Smooth muscle cell (in vitro differentiated cells): ENCODE measurements at regions not wholly inside any gene's neighbourhood (a gene's known extent, or its start where the extent isn't known, plus 50 kb on each side); places are given as distances from the start of the nearest gene placed in this dataset.

Experiments used
- DNase-seq: peaks from one replicate; lab custom pipeline; 2025; ENCODE audit not compliant: unreplicated experiment; lab: John Stamatoyannopoulos, UW
- H2AFZ ChIP-seq: fragments of 200-600 bp; sonication (generic); 2 replicates; pipeline ENCODE4 v1.6.0; 2016; ENCODE audit warnings: antibody characterized with exemption, low read depth, mild to moderate bottlenecking
- H3F3A ChIP-seq: fragments of 200-600 bp; sonication (generic); 2 replicates; pipeline ENCODE4 v1.6.0; 2017; ENCODE audit warnings: antibody characterized with exemption, low read depth
- H3K27ac ChIP-seq: fragments of 200-600 bp; sonication (generic); 2 replicates; pipeline ENCODE4 v1.5.1; 2016; ENCODE audit warnings: low read depth, mild to moderate bottlenecking
- H3K27me3 ChIP-seq: fragments of 200-600 bp; sonication (generic); 2 replicates; pipeline ENCODE4 v1.6.1; 2016; ENCODE audit warnings: low read depth, mild to moderate bottlenecking
- H3K36me3 ChIP-seq: fragments of 200-600 bp; sonication (generic); 2 replicates; pipeline ENCODE4 v1.5.1; 2016; ENCODE audit warnings: low read depth
- H3K4me1 ChIP-seq: fragments of 200-600 bp; sonication (generic); 2 replicates; pipeline ENCODE4 v1.5.1; 2016; ENCODE audit warnings: low read depth
- H3K4me2 ChIP-seq: fragments of 200-600 bp; sonication (generic); 2 replicates; pipeline ENCODE4 v1.6.0; 2016; ENCODE audit warnings: mild to moderate bottlenecking
- H3K4me3 ChIP-seq: fragments of 200-600 bp; sonication (generic); 2 replicates; pipeline ENCODE4 v1.5.1; 2016; ENCODE audit warnings: mild to moderate bottlenecking
- H3K79me2 ChIP-seq: fragments of 200-600 bp; sonication (generic); 2 replicates; pipeline ENCODE4 v1.6.0; 2016; ENCODE audit warnings: low read depth, mild to moderate bottlenecking
- H3K9ac ChIP-seq: fragments of 200-600 bp; sonication (generic); 2 replicates; pipeline ENCODE4 v1.6.0; 2016; ENCODE audit warnings: low read depth
- H3K9me3 ChIP-seq: fragments of 200-600 bp; sonication (generic); replicated peaks from 2 replicates; pipeline ENCODE4 v1.5.1; 2016; ENCODE audit warnings: low read depth
- H4K20me1 ChIP-seq: fragments of 200-600 bp; sonication (generic); 2 replicates; pipeline ENCODE4 v1.6.0; 2016; ENCODE audit warnings: low read depth
- WGBS: methylation state at CpG from one replicate; pipeline ENCODE4 v1.1.7; 2016; ENCODE audit warnings: low lambda C conversion rate; 5-methylcytosine and 5-hydroxymethylcytosine counted together
- TF ChIP-seq, protein P1 (sequence below): fragments of 200-600 bp; sonication (generic); IDR thresholded peaks from 2 replicates; pipeline ENCODE4 v1.5.1; 2017; ENCODE audit warnings: borderline replicate concordance, mild to moderate bottlenecking, antibody characterized with exemption; ENCODE audit not compliant: insufficient read depth, poor library complexity, severe bottlenecking

DNA sequence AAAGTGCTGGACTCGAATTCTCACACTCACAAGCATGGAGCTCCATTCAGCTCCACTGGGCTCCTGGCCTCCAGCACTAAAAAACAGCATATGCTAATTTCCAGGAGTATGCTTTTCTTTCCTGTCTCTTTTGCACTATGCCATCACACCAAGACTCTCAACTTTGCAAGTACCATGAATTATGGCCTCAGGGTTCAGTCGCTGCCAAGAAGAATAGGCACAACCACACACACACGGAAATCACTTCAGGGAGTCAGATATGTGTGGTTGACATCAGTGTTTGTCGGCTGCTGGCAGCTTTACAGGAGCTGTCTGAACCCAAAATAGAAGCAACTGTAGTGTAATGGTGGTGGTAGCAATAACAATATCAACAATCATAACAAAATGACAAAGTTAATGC lies 305.0 kb upstream of the SLCO3A1 start:
- DNase-seq = no peak
- WGBS = 89% methylated on average over 4 of the region's 4 CpGs
- no peaks in the 10 kb centered on the region for H4K20me1 ChIP-seq
- no peak overlapping the region for H2AFZ ChIP-seq
- no peak overlapping the region for H3K27ac ChIP-seq
- no peaks in the 10 kb centered on the region for H3F3A ChIP-seq
- H3K36me3 ChIP-seq = no peaks in the 10 kb centered on the region
- no peak overlapping the region for H3K4me2 ChIP-seq
- H3K9me3 ChIP-seq = no peaks in the 10 kb centered on the region
- no peak overlapping the region for H3K9ac ChIP-seq
- H3K79me2 ChIP-seq = no peaks in the 10 kb centered on the region
- TF ChIP-seq, protein P1, sequence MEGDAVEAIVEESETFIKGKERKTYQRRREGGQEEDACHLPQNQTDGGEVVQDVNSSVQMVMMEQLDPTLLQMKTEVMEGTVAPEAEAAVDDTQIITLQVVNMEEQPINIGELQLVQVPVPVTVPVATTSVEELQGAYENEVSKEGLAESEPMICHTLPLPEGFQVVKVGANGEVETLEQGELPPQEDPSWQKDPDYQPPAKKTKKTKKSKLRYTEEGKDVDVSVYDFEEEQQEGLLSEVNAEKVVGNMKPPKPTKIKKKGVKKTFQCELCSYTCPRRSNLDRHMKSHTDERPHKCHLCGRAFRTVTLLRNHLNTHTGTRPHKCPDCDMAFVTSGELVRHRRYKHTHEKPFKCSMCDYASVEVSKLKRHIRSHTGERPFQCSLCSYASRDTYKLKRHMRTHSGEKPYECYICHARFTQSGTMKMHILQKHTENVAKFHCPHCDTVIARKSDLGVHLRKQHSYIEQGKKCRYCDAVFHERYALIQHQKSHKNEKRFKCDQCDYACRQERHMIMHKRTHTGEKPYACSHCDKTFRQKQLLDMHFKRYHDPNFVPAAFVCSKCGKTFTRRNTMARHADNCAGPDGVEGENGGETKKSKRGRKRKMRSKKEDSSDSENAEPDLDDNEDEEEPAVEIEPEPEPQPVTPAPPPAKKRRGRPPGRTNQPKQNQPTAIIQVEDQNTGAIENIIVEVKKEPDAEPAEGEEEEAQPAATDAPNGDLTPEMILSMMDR = no peak
- H3K4me1 ChIP-seq = no peaks in the 10 kb centered on the region
- H3K4me3 ChIP-seq = no peak overlapping the region
- no peaks in the 10 kb centered on the region for H3K27me3 ChIP-seq

GRCh38 chr15:91549581-91549980 lies 303.9 kb upstream of the SLCO3A1 start:
- Histone ChIP-seq H2AFZ (no peak overlapping the region), H3K9ac (no peak overlapping the region), H3K36me3 (no peaks in the 10 kb centered on the region), H3K4me2 (no peak overlapping the region), H3K4me3 (no peak overlapping the region), H3F3A (no peaks in the 10 kb centered on the region), H3K27me3 (no peaks in the 10 kb centered on the region), H3K9me3 (no peaks in the 10 kb centered on the region), H3K79me2 (no peaks in the 10 kb centered on the region), H3K4me1 (no peaks in the 10 kb centered on the region), H3K27ac (no peak overlapping the region), H4K20me1 (no peaks in the 10 kb centered on the region)
- no peak for DNase-seq
- TF ChIP-seq, protein P1 = no peak
- 86% methylated on average over 1 of the region's 1 CpG for WGBS

- no peak overlapping the region for H3K9ac ChIP-seq
- H4K20me1 ChIP-seq = no peaks in the 10 kb centered on the region
- no peak overlapping the region for H3K27ac ChIP-seq
- H3K4me2 ChIP-seq = no peak overlapping the region
- H3K4me1 ChIP-seq = no peaks in the 10 kb centered on the region
- no peaks in the 10 kb centered on the region for H3K79me2 ChIP-seq
- TF ChIP-seq, protein P1 = no peak
- no peaks in the 10 kb centered on the region for H3K36me3 ChIP-seq
- H3F3A ChIP-seq = no peaks in the 10 kb centered on the region
- H3K27me3 ChIP-seq = no peaks in the 10 kb centered on the region
- no peaks in the 10 kb centered on the region for H3K9me3 ChIP-seq
- WGBS = 88% methylated on average over 5 of the region's 5 CpGs
- H3K4me3 ChIP-seq = no peak overlapping the region
- no peak for DNase-seq
- H2AFZ ChIP-seq = no peak overlapping the region
Measured at GRCh38 chr15:91552555-91552954, 301.0 kb upstream of the SLCO3A1 start.

DNA sequence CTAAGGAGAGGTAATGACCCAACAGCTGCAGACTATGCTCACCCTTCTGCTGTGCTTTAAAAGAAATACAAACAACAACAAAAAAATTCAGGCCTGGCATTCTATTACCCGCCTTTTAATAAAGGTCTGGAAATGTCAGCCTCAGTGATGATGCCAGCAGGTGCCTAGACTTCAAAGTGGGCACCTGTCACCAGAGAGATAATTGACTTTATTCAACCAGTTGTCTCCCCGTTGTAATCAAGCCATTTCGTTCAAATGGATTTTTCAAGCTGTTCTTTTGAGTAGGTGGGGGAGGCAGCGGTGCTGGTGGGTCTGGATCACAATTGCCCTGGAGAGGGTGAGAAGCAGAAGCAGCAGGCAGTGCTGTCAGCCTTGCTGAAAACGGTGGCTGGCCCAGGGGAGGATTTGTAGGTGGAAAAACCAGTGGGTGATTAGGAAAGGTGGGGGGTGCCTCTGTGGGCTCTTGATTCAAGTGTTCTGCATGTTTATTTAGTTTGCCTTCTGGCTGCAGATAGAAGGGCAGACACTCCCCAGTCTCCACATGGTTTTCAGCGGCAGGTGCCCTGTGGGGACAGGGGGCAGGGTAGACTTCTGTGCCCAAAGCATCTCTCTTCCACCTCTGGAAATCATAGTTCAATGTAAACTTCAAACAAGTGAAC lies 300.2 kb upstream of the SLCO3A1 start:
- Histone ChIP-seq H2AFZ (no peak overlapping the region), H3K79me2 (no peaks in the 10 kb centered on the region), H3K4me3 (no peak overlapping the region), H3K27me3 (no peaks in the 10 kb centered on the region), H3K27ac (no peak overlapping the region), H3F3A (no peaks in the 10 kb centered on the region), H3K4me2 (no peak overlapping the region), H3K9ac (no peak overlapping the region), H3K9me3 (no peaks in the 10 kb centered on the region), H3K36me3 (no peaks in the 10 kb centered on the region), H4K20me1 (no peaks in the 10 kb centered on the region), H3K4me1 (no peaks in the 10 kb centered on the region)
- WGBS = 77% methylated on average over 6 of the region's 6 CpGs
- TF ChIP-seq, protein P1 = no peak
- no peak for DNase-seq
